KMS-11 (cell line): ENCODE measurements at regions not wholly inside any gene's neighbourhood (a gene's known extent, or its start where the extent isn't known, plus 50 kb on each side); places are given as distances from the start of the nearest gene placed in this dataset.

Experiments
- H2AFZ ChIP-seq: fragments of 200-600 bp; sonication (generic); 2 replicates; pipeline ENCODE4 v1.6.1; 2016; ENCODE audit warnings: antibody characterized with exemption, mixed run types, low read depth
- H3K27ac ChIP-seq: fragments of 200-600 bp; sonication (generic); 2 replicates; pipeline ENCODE4 v1.6.1; 2016; ENCODE audit warnings: mild to moderate bottlenecking, mixed run types
- H3K27me3 ChIP-seq: fragments of 200-600 bp; sonication (generic); 2 replicates; pipeline ENCODE4 v1.6.1; 2017; ENCODE audit warnings: mild to moderate bottlenecking, low read depth, mixed run types, moderate library complexity; ENCODE audit not compliant: insufficient read depth
- H3K36me3 ChIP-seq: fragments of 200-600 bp; sonication (generic); 2 replicates; pipeline ENCODE4 v1.6.1; 2017; ENCODE audit warnings: mild to moderate bottlenecking, mixed run types; ENCODE audit not compliant: insufficient read depth
- H3K4me1 ChIP-seq: fragments of 200-600 bp; sonication (generic); 2 replicates; pipeline ENCODE4 v1.6.1; 2016; ENCODE audit warnings: mild to moderate bottlenecking, low read depth, mixed run types; ENCODE audit not compliant: poor library complexity, severe bottlenecking
- H3K4me2 ChIP-seq: fragments of 200-600 bp; sonication (generic); 2 replicates; pipeline ENCODE4 v1.7.0; 2016; ENCODE audit warnings: mild to moderate bottlenecking, mixed run types
- H3K4me3 ChIP-seq: fragments of 200-600 bp; sonication (generic); IDR thresholded peaks from 2 replicates; pipeline ENCODE4 v1.6.1; 2017; ENCODE audit warnings: low read depth, low read length, mixed read lengths; ENCODE audit not compliant: insufficient read depth
- H3K79me2 ChIP-seq: fragments of 200-600 bp; sonication (generic); 2 replicates; pipeline ENCODE4 v1.6.1; 2016; ENCODE audit warnings: low read depth, mixed run types; ENCODE audit not compliant: insufficient read depth
- H3K9ac ChIP-seq: fragments of 200-600 bp; sonication (generic); 2 replicates; pipeline ENCODE4 v1.6.1; 2016; ENCODE audit warnings: mild to moderate bottlenecking, mixed run types
- H4K20me1 ChIP-seq: fragments of 200-600 bp; sonication (generic); 2 replicates; pipeline ENCODE4 v1.6.1; 2016; ENCODE audit warnings: mild to moderate bottlenecking, mixed run types; ENCODE audit not compliant: insufficient read depth
- CTCF ChIP-seq: fragments of 200-600 bp; sonication (generic); conservative IDR thresholded peaks from 2 replicates; pipeline ENCODE4 v1.6.1; 2017; ENCODE audit warnings: low read depth, mild to moderate bottlenecking, antibody characterized with exemption, low read length, moderate library complexity, mixed read lengths

- H2AFZ ChIP-seq = no peak overlapping the region
- TF ChIP-seq CTCF = no peak
- H3K4me3 ChIP-seq = no peak overlapping the region
- H3K4me1 ChIP-seq = no peaks in the 10 kb centered on the region
- H3K9ac ChIP-seq = no peak overlapping the region
- no peaks in the 10 kb centered on the region for H3K36me3 ChIP-seq
- H3K27ac ChIP-seq = no peak overlapping the region
- no peaks in the 10 kb centered on the region for H4K20me1 ChIP-seq
- H3K27me3 ChIP-seq = no peaks in the 10 kb centered on the region
- no peak overlapping the region for H3K4me2 ChIP-seq
- H3K79me2 ChIP-seq = no peaks in the 10 kb centered on the region
Observed at GRCh38 chr14:58972233-58973017, 216.0 kb upstream of the DAAM1 start.

GRCh38 chr14:58977366-58977765 lies 211.1 kb upstream of the DAAM1 start:
- no peak overlapping the region for H3K9ac ChIP-seq
- no peak overlapping the region for H2AFZ ChIP-seq
- H3K4me1 ChIP-seq = no peaks in the 10 kb centered on the region
- H3K4me3 ChIP-seq = no peak overlapping the region
- no peaks in the 10 kb centered on the region for H4K20me1 ChIP-seq
- no peaks in the 10 kb centered on the region for H3K36me3 ChIP-seq
- H3K27me3 ChIP-seq = no peaks in the 10 kb centered on the region
- TF ChIP-seq CTCF = no peak
- H3K79me2 ChIP-seq = no peaks in the 10 kb centered on the region
- no peak overlapping the region for H3K4me2 ChIP-seq
- no peak overlapping the region for H3K27ac ChIP-seq

- no peaks in the 10 kb centered on the region for H3K27me3 ChIP-seq
- H3K27ac ChIP-seq = no peak overlapping the region
- no peaks in the 10 kb centered on the region for H3K79me2 ChIP-seq
- no peaks in the 10 kb centered on the region for H3K4me1 ChIP-seq
- no peak overlapping the region for H3K4me2 ChIP-seq
- no peak overlapping the region for H2AFZ ChIP-seq
- no peak for TF ChIP-seq CTCF
- no peaks in the 10 kb centered on the region for H3K36me3 ChIP-seq
- no peak overlapping the region for H3K9ac ChIP-seq
- no peak overlapping the region for H3K4me3 ChIP-seq
- H4K20me1 ChIP-seq = no peaks in the 10 kb centered on the region
Observed at GRCh38 chr14:58978343-58978742, 210.1 kb upstream of the DAAM1 start.

GRCh38 chr14:58979325-58979724 lies 209.1 kb upstream of the DAAM1 start:
- no peaks in the 10 kb centered on the region for H3K27me3 ChIP-seq
- H3K9ac ChIP-seq = no peak overlapping the region
- no peaks in the 10 kb centered on the region for H3K79me2 ChIP-seq
- no peak for TF ChIP-seq CTCF
- H4K20me1 ChIP-seq = no peaks in the 10 kb centered on the region
- no peak overlapping the region for H3K4me2 ChIP-seq
- H3K4me3 ChIP-seq = no peak overlapping the region
- no peak overlapping the region for H2AFZ ChIP-seq
- no peaks in the 10 kb centered on the region for H3K36me3 ChIP-seq
- H3K27ac ChIP-seq = no peak overlapping the region
- no peaks in the 10 kb centered on the region for H3K4me1 ChIP-seq
